K562 (cell line): ENCODE measurements at regions not wholly inside any gene's neighbourhood (a gene's known extent, or its start where the extent isn't known, plus 50 kb on each side); places are given as distances from the start of the nearest gene placed in this dataset.

ENCODE experiments used
- CBFA2T3 ChIP-seq: fragments of 450-650 bp; IDR thresholded peaks from 2 replicates; pipeline ENCODE4 v1.6.1; 2017
- NCOR1 ChIP-seq: fragments of 450-650 bp; IDR thresholded peaks from 2 replicates; pipeline ENCODE4 v1.6.1; 2016; ENCODE audit warnings: mild to moderate bottlenecking, moderate library complexity
- POLR2A ChIP-seq: fragments of 450-650 bp; conservative IDR thresholded peaks from 2 replicates; pipeline ENCODE4 v1.6.1; 2016
- POLR3A ChIP-seq: IDR thresholded peaks from 2 replicates; pipeline ENCODE4 v1.6.1; 2011; ENCODE audit warnings: borderline replicate concordance, mild to moderate bottlenecking, moderate library complexity; ENCODE audit not compliant: insufficient read length, insufficient read depth; ENCODE audit errors: extremely low read depth
- SP1 ChIP-seq: sonication (generic); formaldehyde crosslinking; IDR thresholded peaks from 2 replicates; pipeline ENCODE4 v1.8.1; 2022; ENCODE audit warnings: mild to moderate bottlenecking, missing genetic modification reagents
- TF ChIP-seq, protein P1 (sequence below), 3 experiments: IDR thresholded peaks in 2 of 3; conservative IDR thresholded peaks in 1 of 3; 2 replicates each; pipeline ENCODE4 v1.5.1; 2011 to 2012; ENCODE audit warnings: low read length in 3 of 3, mild to moderate bottlenecking in 3 of 3, control low read depth in 2 of 3, improper control_type of control experiment in 1 of 3, inconsistent platforms in 1 of 3, low read depth in 1 of 3, mixed read lengths in 1 of 3, moderate library complexity in 1 of 3; ENCODE audit not compliant: insufficient read depth in 2 of 3

DNA sequence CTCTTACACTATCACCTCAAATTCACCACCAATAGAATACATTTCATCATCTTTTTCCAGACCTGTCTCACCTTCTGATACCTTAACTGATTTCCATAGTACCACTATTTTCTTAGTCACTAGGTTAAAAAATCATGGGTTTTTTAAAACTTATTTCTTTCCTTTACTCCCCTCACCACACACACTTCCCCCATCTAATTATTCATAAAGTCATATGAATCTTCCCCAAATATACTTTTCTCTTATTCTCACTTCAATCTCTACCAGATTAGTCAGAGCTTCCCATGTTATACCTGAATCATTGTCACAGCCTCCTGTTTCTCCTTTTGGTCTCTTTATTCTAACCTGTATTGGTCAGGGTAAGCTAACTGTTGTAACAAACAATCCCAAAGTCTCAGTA, 696.3 kb downstream of the BCL11A start:
- TF ChIP-seq CBFA2T3: no peak
- TF ChIP-seq SP1 (CRISPR knock-in tag): no peak
- TF ChIP-seq, protein P1, sequence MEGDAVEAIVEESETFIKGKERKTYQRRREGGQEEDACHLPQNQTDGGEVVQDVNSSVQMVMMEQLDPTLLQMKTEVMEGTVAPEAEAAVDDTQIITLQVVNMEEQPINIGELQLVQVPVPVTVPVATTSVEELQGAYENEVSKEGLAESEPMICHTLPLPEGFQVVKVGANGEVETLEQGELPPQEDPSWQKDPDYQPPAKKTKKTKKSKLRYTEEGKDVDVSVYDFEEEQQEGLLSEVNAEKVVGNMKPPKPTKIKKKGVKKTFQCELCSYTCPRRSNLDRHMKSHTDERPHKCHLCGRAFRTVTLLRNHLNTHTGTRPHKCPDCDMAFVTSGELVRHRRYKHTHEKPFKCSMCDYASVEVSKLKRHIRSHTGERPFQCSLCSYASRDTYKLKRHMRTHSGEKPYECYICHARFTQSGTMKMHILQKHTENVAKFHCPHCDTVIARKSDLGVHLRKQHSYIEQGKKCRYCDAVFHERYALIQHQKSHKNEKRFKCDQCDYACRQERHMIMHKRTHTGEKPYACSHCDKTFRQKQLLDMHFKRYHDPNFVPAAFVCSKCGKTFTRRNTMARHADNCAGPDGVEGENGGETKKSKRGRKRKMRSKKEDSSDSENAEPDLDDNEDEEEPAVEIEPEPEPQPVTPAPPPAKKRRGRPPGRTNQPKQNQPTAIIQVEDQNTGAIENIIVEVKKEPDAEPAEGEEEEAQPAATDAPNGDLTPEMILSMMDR (IDR thresholded peaks at IDR 0.05 in 2 of 3, conservative IDR thresholded peaks at IDR 0.05 in 1 of 3; ENCODE audit: insufficient read depth in 2 of 3, low read depth in 1 of 3, low read length in 3 of 3): no peak
- no peak for TF ChIP-seq POLR2A
- no peak for TF ChIP-seq POLR3A
- no peak for TF ChIP-seq NCOR1
